Astrocyte of the cerebellum (primary cell): ENCODE measurements at regions not wholly inside any gene's neighbourhood (a gene's known extent, or its start where the extent isn't known, plus 50 kb on each side); places are given as distances from the start of the nearest gene placed in this dataset.

Source experiments
- DNase-seq: peaks from one replicate; pipeline ENCODE4 v3.0.0-alpha.2; 2011; ENCODE audit warnings: low read depth
- H3K4me3 ChIP-seq: 2 replicates; pipeline ENCODE4 v1.5.1; 2011; ENCODE audit warnings: mild to moderate bottlenecking, low read depth, low read length, moderate library complexity
- in situ Hi-C: cut with HindIII; loops from 2 replicates; pipeline ENCODE4 v1.10.0; 2017; ENCODE audit warnings: low sequenced_read_pairs
- TF ChIP-seq, protein P1 (sequence below): IDR thresholded peaks from 2 replicates; pipeline ENCODE4 v1.5.1; 2012; ENCODE audit warnings: low read length, low read depth, moderate library complexity, mild to moderate bottlenecking; ENCODE audit errors: missing control alignments

GRCh38 chr1:58919226-58919958, 135.5 kb upstream of the JUN start:
- in situ Hi-C loops = no loop called here
- TF ChIP-seq, protein P1, sequence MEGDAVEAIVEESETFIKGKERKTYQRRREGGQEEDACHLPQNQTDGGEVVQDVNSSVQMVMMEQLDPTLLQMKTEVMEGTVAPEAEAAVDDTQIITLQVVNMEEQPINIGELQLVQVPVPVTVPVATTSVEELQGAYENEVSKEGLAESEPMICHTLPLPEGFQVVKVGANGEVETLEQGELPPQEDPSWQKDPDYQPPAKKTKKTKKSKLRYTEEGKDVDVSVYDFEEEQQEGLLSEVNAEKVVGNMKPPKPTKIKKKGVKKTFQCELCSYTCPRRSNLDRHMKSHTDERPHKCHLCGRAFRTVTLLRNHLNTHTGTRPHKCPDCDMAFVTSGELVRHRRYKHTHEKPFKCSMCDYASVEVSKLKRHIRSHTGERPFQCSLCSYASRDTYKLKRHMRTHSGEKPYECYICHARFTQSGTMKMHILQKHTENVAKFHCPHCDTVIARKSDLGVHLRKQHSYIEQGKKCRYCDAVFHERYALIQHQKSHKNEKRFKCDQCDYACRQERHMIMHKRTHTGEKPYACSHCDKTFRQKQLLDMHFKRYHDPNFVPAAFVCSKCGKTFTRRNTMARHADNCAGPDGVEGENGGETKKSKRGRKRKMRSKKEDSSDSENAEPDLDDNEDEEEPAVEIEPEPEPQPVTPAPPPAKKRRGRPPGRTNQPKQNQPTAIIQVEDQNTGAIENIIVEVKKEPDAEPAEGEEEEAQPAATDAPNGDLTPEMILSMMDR = no peak
- H3K4me3 ChIP-seq = no peak overlapping the region

DNA sequence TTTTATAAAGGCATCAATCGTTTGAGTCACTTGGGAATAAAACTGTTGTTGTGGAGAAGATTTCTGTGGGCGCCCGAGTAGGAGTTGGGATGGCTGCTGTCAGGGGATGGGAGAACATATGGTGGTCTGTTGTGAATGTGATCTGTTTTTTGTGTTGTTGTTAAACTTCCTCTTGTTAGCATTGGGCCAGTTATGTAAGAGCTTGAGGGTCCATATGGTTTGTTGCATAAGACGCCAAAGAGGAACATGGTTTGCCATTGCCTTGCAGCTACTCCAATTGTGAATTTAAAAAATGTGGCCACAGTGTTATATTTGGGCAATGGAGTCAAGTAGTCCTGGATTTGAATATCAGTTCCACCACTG, 136.1 kb upstream of the JUN start:
- TF ChIP-seq, protein P1 = no peak
- no peak overlapping the region for H3K4me3 ChIP-seq
- no peak for DNase-seq
- in situ Hi-C loops = no loop called here

More at GRCh38 chr1:58919226-58919958, 135.5 kb upstream of the JUN start:
- DNase-seq = no peak

GRCh38 chr1:58921342-58921741, 137.5 kb upstream of the JUN start:
- no peak overlapping the region for H3K4me3 ChIP-seq
- in situ Hi-C loops = no loop called here
- no peak for DNase-seq
- TF ChIP-seq, protein P1 = no peak

DNA sequence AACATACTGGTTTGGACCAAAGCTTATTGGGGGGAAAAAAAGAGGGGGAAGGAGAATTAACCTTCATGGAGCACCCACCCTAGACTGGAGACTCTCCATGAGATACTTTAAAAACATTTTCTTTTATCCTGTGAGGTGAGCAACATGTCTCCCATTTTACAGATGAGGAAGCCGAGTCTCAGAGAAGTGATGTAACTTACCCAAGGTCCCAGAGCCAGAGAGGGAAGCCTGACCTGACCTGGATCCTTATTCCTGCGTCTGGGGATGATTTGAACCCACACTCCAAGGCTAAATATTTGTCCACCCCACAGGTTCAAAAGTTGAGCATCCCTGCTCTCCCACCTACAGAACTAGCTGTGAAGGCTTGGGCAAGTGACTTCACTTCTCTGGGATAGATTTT, 137.9 kb upstream of the JUN start:
- H3K4me3 ChIP-seq = no peak overlapping the region
- in situ Hi-C loops = no loop called here
- TF ChIP-seq, protein P1 = no peak
- DNase-seq = no peak

DNA sequence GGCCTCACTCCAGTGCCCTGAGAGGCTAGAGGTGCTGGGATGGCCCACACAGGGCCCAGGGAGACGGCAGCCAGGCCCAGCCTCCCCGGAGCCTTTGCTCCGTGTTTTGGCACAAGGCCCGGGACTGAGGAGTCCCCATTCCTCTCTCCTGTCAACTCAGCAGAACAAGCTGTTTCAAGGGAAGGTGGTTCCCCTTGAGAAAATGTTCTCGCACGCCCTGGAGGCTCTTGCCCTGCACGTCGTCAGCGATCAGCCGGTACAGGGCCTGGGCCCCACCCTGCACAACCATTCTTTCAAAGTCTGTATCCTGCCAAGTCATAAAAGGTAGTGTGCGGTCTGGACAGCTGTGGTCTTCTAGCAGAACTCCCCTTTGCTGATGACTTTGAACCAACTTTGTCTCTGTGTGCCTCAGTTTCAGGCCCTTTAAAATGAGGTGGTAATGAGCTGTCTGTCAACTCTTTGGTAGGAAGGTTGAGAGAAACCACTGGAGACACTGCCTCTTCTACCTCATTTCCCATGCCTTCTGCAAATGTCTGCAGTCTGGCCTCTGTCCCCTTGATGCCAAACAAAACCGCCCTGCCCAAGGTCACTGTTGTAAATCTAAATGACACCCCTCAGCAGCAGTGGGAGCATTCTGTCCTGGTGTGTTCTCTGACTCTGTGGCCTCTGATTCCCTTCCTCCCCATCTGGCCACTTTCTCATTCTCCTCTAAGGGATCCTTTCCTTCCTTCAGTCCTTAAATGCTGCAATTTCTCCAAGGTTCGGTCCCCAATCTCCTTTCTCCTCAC, 138.6 kb upstream of the JUN start:
- no peak for DNase-seq
- TF ChIP-seq, protein P1 = no peak
- in situ Hi-C loops = no loop called here
- no peak overlapping the region for H3K4me3 ChIP-seq

- no peak overlapping the region for H3K4me3 ChIP-seq
- TF ChIP-seq, protein P1 = no peak
- in situ Hi-C loops = no loop called here
These were observed 139.2 kb upstream of the JUN start for GRCh38 chr1:58923090-58923470.

More at GRCh38 chr1:58923090-58923470, 139.2 kb upstream of the JUN start:
- DNase-seq = no peak
